NB4 (cell line): ENCODE measurements at regions not wholly inside any gene's neighbourhood (a gene's known extent, or its start where the extent isn't known, plus 50 kb on each side); places are given as distances from the start of the nearest gene placed in this dataset.

ENCODE experiments used
- DNase-seq: peaks from one replicate; pipeline ENCODE4 v3.0.0; 2010; ENCODE audit warnings: low read depth
- H3K4me3 ChIP-seq: one replicate; pipeline ENCODE4 v1.5.1; 2011; ENCODE audit warnings: mild to moderate bottlenecking, low read depth, low read length, moderate library complexity
- CTCF ChIP-seq: IDR thresholded peaks from one replicate; pipeline ENCODE4 v1.5.1; 2012; ENCODE audit warnings: low read depth, low read length
- MAX ChIP-seq: IDR thresholded peaks from 2 replicates; pipeline ENCODE4 v1.6.1; 2011; ENCODE audit warnings: low read depth, low read length
- MYC ChIP-seq: IDR thresholded peaks from 2 replicates; pipeline ENCODE4 v1.6.1; 2011; ENCODE audit warnings: low read depth, low read length
- POLR2A ChIP-seq: IDR thresholded peaks from 2 replicates; pipeline ENCODE4 v1.6.1; 2011; ENCODE audit warnings: mild to moderate bottlenecking; ENCODE audit not compliant: insufficient read length; ENCODE audit errors: extremely low read depth

- no peak overlapping the region for H3K4me3 ChIP-seq
- DNase-seq = no peak
- no peak for TF ChIP-seq MAX
- no peak for TF ChIP-seq POLR2A
- TF ChIP-seq MYC = no peak
- no peak for TF ChIP-seq CTCF
Observed at GRCh38 chr12:60152756-60153155, 556.9 kb downstream of the SLC16A7 start.

- H3K4me3 ChIP-seq = no peak overlapping the region
- TF ChIP-seq MAX (no peak), MYC (no peak), POLR2A (no peak), CTCF (no peak)
- no peak for DNase-seq
Observed at GRCh38 chr12:60159761-60160160, 563.9 kb downstream of the SLC16A7 start.

GRCh38 chr12:60162988-60163720, 567.3 kb downstream of the SLC16A7 start:
- TF ChIP-seq MYC (no peak), POLR2A (no peak), CTCF (no peak), MAX (no peak)
- DNase-seq = no peak
- no peak overlapping the region for H3K4me3 ChIP-seq

GRCh38 chr12:60165781-60166180, 570.0 kb downstream of the SLC16A7 start:
- TF ChIP-seq MAX = no peak
- TF ChIP-seq CTCF = no peak
- no peak for TF ChIP-seq MYC
- TF ChIP-seq POLR2A = no peak
- H3K4me3 ChIP-seq = no peak overlapping the region
- no peak for DNase-seq

GRCh38 chr12:60168441-60168840, 572.6 kb downstream of the SLC16A7 start:
- no peak for TF ChIP-seq MYC
- no peak for DNase-seq
- H3K4me3 ChIP-seq = no peak overlapping the region

GRCh38 chr12:60169904-60170303, 574.1 kb downstream of the SLC16A7 start:
- DNase-seq = no peak
- TF ChIP-seq POLR2A = no peak
- TF ChIP-seq MAX = no peak
- TF ChIP-seq MYC = no peak
- TF ChIP-seq CTCF = no peak
- no peak overlapping the region for H3K4me3 ChIP-seq
